Prostate gland (tissue), 2 donors: ENCODE measurements at regions not wholly inside any gene's neighbourhood (a gene's known extent, or its start where the extent isn't known, plus 50 kb on each side); places are given as distances from the start of the nearest gene placed in this dataset.

Experiments
- DNase-seq: peaks from one replicate; pipeline ENCODE4 v3.0.0-alpha.2; 2019; ENCODE audit warnings: low spot score
- H3K27ac ChIP-seq, 2 donors: fragments of 200-600 bp; sonication (generic); 2 replicates each; pipeline ENCODE4 v1.5.1; 2017 to 2019
- H3K27me3 ChIP-seq: fragments of 200-600 bp; sonication (generic); replicated peaks from 2 replicates; pipeline ENCODE4 v1.5.1; 2019; ENCODE audit not compliant: insufficient read depth
- H3K36me3 ChIP-seq, 2 donors: fragments of 200-600 bp; sonication (generic); 1 replicate in 1 of 2; 2 replicates in 1 of 2; pipeline versions ENCODE4 v1.5.1 to v1.8.1; 2017 to 2019
- H3K4me1 ChIP-seq: fragments of 200-600 bp; sonication (generic); replicated peaks from 2 replicates; pipeline ENCODE4 v1.5.1; 2019
- H3K4me3 ChIP-seq, 2 donors: fragments of 200-600 bp; sonication (generic); 2 replicates each; pipeline ENCODE4 v1.5.1; 2017 to 2019
- H3K9me3 ChIP-seq: fragments of 200-600 bp; sonication (generic); 2 replicates; pipeline ENCODE4 v1.5.1; 2017
- POLR2A ChIP-seq: fragments of 450-650 bp; IDR thresholded peaks from one replicate; pipeline ENCODE4 v1.6.1; 2016; ENCODE audit warnings: antibody characterized with exemption, mild to moderate bottlenecking
- WGBS: methylation state at CpG from one replicate; pipeline ENCODE4 v1.1.5; 2018; 5-methylcytosine and 5-hydroxymethylcytosine counted together
- intact Hi-C: fragments of 100-400 bp; cut with DNase I; formaldehyde crosslinking; loops from one replicate; pipeline ENCODE4 v1.14.2; 2022
- TF ChIP-seq, protein P1 (sequence below), 4 experiments: fragments of 200-600 bp in 2 of 4; fragments of 450-650 bp in 2 of 4; sonication (generic) in 2 of 4; IDR thresholded peaks; 1 replicate in 3 of 4; 2 replicates in 1 of 4; pipeline ENCODE4 v1.5.1; 2016 to 2019; ENCODE audit warnings: antibody characterized with exemption in 4 of 4, mild to moderate bottlenecking in 2 of 4, moderate library complexity in 2 of 4

DNA sequence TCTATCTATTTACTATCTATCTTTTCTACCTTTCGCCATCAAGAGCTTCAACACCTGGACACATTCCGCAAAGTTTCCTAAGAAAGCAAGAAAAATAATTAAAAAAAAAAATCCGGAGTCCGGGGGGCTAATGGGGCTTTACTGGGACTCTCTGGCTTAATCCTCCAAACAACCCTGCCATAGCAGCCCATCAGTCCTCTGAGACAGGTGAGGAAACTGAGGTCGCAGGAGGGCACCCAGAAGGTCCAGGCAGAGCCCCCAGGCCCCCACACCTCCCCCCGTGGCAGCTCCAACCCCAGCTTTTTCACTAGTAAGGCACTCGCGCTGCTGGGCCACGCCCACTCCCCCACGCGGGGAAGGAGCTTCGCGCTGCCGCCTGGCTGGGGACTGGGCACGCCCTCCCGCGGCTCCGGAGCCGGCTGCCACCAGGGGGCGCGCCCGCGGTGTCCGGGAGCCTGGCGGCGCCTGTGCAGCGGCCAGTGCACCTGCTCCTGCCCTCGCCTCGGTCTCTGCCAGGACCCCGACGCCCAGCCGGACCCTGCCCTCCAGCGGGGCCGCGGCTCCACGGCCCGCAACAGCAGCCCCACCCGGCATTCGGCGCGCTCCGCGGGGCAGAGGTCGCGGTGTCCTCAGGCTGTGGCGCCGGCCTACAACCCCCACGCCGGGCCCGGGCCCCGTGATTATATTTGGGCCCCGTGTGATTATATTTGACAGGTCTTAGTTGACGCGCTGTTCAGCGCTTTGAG lies 54.1 kb upstream of the SAMD11 start:
- no peak for TF ChIP-seq POLR2A
- TF ChIP-seq, protein P1, sequence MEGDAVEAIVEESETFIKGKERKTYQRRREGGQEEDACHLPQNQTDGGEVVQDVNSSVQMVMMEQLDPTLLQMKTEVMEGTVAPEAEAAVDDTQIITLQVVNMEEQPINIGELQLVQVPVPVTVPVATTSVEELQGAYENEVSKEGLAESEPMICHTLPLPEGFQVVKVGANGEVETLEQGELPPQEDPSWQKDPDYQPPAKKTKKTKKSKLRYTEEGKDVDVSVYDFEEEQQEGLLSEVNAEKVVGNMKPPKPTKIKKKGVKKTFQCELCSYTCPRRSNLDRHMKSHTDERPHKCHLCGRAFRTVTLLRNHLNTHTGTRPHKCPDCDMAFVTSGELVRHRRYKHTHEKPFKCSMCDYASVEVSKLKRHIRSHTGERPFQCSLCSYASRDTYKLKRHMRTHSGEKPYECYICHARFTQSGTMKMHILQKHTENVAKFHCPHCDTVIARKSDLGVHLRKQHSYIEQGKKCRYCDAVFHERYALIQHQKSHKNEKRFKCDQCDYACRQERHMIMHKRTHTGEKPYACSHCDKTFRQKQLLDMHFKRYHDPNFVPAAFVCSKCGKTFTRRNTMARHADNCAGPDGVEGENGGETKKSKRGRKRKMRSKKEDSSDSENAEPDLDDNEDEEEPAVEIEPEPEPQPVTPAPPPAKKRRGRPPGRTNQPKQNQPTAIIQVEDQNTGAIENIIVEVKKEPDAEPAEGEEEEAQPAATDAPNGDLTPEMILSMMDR (IDR thresholded peaks at IDR 0.05), result peak; percentile 54 to 79 (median 68)
- DNase-seq, result peak; percentile 21
- 16% methylated on average over 36 of the region's 55 CpGs for WGBS
- Histone ChIP-seq H3K9me3 (no peaks in the 10 kb centered on the region), H3K27ac (no peak overlapping the region), H3K4me1 (no peaks in the 10 kb centered on the region), H3K4me3 (peak overlapping the region in 1 of 2 donors; percentile 13), H3K36me3 (no peaks in the 10 kb centered on the region), H3K27me3 (no peaks in the 10 kb centered on the region)
- intact Hi-C loops, result no loop called here
